GM18511 (cell line): ENCODE measurements at regions not wholly inside any gene's neighbourhood (a gene's known extent, or its start where the extent isn't known, plus 50 kb on each side); places are given as distances from the start of the nearest gene placed in this dataset.

Experiments used
- ATAC-seq: cut with Tn5 transposase; IDR thresholded peaks from one replicate; pipeline ENCODE4 v1.9.1; 2021; ENCODE audit warnings: mild to moderate bottlenecking, moderate library complexity; ENCODE audit not compliant: unreplicated experiment

DNA sequence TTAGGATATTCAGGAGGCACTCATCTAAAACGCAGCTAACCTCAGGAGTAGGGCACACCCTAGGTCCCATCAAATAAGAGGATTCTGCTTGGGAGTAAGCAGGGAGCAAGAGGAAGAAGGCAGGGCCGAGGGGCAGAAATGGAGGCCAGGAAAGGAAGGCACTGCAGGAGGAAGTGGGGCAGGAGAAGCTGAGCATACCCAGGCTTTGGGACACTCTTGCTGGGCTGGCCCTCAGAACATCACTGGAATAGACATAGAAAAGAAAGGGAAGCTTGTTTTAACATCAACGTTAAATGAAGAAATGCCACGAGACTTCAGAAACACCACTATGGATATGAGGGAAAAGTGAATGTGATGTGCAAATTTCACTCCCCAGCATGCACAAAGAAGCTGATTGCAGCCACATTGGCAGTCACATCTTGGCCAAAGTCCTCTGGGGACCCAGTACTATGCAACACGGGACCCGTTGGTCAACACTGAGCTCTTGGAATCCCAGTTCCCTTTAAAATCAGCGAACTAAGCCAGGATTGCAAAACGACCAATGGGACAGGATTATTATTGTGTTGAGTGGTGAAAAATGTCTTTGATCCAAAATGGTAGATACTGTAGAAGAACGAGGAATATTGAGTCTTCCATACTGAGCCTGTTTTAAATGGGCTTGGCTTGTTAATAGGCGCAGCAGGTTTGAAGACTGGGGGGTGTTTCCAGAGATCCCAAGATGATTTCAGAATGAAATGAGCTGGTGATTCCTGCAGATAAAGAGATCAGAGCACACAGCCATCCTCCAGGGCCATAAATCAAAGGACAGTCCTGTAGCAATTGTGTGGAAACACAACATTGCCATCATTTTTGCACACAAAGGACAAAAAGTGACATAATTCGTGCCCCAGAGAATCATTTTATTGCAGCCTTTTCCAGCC lies 152.4 kb downstream of the TOMM20 start:
- no peak for ATAC-seq

DNA sequence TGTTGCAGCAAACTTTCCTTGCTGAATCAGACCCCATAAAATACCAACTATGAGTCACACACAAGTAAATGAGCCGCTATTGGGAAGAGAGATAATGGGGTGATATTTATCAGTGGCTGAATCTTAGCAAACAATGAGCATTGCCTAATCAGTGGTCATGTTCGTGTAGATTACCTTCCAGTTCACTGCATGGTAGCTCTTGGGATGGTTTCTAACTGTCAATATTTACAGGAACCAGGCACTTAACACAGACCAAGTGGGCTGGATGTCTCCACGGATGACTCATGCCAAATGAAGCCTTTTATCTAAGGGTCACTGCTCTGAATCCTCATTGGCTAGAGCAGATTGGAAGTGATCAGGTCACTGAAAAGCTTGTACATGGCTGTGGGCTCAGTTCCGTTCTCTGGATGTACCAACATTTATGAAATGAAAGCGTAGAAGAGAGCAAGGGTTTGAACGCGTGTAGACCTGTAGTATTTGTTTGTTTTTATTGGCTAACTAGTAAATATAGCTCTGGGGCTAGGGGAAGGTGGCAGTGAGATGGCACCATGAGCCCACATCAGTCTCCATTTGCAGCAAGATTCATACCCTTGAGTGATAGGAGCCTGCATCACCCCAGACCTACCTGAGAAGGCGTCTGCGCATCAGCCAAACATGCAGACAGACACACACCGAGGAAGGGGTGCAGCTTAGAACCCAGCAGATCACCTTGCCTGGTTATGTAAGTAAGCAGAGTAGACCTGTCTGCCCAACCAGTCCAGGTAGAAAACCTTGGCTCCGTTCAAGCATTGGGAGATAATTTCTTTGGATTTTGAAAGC lies 153.3 kb downstream of the TOMM20 start:
- ATAC-seq = no peak

DNA sequence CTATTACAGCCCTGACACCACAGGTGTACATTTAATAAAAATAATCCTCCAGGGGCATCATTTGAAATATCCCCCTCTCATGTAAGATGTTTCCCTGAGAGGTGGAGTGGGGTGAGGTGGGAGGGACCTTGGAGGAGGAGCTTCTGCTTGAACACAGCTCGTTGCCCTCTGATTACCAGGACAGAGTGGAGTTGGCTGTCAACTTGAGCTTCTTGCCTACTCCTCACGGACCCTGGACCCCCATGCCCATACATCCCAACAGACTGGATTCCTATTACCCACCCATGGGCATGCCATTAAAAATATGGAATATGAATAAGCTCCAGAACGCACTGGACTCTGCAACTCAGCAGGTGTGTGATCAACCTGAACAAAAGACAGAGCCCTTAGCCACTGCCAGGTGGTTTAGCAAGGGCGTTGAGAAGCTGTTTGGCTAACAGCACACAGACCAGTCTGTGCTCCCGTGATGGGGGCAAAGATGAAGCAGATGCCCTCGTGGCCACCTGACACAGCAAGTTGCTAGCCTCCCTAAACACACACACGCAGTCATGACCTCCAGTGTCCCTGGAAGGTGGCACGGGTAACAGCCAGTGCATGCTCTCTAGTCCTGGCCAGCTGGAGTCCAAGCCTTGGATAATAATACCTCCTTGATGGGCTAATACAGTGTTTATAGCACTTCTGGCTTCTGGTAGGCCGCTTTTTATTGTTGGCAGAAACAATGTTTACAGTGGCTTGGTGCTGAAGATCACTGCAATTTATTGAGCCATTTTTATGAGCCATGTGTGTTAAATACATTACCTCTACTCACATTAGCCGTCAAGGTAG lies 155.0 kb downstream of the TOMM20 start:
- ATAC-seq = no peak

DNA sequence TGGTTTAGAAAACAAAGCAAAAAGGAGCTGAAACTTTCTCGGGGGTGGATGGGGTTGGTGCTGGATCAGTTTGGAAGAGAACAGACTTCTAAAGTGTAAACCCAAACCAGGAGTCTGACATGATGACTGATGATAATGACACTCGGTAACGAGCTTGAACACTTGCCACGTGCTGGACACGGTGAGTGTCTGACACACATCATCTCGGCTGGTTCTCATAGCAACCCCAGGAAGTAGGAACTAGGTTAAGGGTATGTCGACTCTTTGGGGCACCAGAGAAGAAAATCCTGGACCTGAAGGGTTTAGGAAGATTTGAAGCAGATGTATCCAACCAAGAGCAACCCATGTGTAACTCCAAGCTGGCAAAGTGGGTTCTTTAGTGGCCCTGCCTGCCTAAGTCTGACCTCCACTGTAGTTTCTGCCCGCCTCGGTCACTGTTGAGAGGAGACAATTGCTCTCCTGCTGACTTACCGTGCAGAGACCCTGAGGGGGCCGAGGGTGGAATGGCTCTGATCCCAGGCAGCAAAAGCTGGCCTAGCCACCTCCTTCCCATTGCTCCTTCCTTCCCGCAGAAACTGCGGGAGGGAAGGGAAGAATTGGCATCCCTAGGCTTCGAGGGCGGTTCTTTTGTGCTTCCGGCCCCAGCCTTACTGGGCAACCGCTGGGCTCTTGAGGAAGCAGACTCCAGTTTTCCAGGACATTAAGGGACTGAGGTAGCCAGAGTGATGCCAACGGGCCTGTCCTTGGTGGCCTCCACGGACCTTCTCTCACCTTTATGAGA lies 156.0 kb downstream of the TOMM20 start:
- no peak for ATAC-seq

DNA sequence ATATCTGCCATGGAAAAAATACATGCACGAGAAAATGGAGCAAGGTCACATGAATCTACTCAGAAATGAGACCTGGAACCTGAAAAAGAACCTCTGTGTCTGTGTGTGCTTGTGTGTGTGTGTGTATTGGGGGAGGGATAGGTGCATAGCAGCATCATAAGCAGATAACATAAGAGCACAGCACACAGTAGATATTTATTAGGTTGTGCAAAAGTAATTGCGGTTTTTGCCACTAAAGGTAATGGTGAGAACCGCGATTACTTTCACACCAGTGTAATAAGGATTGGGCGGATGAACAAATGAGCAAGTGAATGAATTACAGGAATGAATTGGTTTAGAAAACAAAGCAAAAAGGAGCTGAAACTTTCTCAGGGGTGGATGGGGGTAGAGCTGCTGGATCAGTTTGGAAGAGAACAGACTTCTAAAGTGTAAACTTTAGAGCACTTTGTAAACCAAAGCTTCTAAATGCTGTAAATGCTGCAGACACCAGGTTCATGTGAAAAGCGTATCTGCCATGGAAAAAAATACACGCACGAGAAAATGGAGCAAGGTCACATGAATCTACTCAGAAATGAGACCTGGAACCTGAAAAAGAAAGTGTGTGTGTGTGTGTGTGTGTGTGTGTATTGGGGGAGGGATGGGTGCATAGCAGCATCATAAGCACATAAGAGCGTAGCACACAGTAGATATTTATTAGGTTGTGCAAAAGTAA lies 156.9 kb downstream of the TOMM20 start:
- ATAC-seq = peak; percentile 52

DNA sequence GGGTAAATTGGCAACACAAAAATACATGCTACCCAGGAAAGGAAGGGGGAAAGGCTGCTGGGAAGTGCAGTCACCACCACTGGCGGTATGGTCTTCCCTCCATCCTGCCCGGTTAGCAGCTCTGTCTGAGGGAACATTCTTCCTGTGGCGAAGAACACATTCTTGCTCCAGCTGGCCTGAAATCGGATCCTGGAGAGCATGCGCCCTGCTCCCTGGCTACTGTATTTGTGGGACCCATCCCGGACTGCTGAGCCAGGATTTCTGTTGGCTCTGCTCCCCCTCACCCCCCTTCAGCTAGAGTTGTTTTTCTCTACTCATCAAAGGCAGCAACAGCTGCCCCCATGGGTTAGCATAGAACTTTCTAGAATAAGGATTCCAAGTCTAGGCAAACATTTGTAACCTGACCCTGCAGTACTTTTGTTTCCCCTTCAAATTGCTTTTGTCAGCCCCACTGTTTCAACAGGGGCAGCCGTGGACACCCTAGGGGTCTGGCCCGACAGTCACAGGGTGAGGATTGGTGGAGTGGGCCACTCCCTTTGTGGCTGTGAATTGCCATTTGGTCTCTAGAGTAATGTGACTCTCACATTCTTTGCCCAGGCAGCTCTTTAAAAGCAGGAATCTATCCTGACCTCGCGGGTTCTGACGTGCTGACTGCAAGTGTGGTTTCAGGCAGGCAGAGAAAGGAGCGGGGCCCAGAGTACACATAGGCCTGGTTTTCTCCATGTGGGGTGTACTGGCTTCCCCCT lies 157.7 kb downstream of the TOMM20 start:
- peak; percentile 39 for ATAC-seq

DNA sequence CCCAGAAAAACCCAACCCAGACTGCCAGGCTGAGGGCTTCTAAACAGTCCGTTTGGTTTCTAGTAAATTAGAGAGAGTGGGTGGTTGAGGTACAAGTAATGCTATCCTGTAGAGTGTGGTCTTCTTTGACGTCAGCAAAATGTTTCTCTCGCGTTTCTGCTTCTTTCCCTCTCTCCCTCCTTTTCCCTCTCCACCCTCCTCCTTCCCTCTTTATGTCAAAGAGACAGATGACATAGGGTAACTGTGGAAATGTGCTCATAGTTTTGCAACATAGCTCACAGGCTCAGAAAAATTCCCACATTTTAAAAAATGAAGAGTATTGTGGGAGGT lies 158.3 kb downstream of the TOMM20 start:
- no peak for ATAC-seq

DNA sequence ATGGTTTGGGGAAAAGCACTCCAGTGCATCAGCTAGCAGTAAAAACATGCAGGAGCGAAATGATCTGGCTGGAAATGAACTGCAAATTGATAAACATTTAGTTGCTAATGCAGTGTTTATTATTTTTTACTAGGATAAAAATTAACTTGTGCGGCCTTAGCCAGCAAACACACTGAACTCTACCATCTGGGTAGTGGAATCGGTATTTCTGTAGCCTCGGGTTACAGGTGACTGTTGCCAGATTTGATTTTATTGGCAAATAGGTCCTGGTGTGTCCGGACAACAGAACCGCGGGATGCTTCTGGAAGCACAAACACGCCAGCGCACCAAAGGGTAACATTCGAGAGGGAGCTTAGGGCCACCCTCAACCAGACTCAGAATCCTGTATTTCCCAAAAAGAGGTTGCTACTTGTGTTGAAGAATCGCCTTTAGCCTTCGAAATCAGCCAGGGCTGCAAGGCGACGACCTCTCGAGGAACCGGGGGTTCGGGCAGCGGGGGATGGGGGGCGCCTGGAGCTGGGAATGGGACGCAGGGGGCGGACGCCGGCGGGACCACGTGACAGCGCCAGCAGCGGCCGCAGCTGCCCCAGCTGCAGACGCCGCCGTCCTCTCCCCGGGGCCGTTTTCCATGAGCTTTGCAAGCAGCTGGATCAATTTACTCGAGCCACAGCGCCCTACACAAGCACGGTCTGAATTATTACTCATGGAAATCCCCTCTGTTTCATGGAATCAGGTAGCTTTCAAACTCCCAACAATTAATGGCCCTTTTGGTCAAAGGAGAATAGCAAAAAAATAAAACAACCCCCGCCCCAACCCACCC lies 158.8 kb downstream of the TOMM20 start:
- ATAC-seq = no peak

DNA sequence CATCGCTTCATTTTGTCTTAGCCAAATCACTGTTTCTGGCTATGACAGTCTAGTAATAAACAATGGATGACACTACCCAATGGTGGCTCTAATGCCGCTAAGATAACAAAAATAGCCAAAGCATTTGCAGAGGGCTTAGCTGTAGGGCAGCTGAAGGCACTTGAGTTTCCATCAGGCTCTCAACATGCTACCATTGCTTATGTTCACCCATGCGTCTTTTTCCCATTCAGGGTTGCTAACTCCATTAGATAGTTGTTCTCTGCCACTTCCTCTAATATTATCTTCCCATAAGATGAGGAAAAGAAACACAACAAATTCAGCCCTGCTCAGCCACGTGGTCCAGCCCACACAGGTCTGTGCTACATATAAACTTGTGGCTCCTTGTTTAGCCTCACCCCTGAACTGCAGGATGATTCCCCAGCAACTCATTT lies 159.6 kb downstream of the TOMM20 start:
- ATAC-seq = no peak

DNA sequence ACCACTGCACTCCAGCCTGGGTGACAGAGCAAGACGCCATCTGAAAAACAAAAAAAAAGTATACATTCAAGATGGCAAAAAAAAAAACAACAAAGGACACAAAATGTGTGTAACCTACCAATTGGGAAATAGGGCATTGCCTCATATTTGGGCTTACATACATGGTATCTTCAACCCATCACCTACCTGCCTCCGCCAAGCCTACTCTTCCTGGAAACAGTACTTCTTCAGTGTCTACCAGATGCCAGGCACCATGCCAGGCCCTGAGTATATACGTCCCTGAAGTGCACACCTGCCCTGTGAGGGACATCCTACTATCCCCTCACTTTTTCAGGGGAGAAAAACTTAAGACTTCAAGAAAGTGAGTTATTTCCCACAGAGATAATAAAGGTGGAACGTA lies 160.2 kb downstream of the TOMM20 start:
- ATAC-seq = no peak

DNA sequence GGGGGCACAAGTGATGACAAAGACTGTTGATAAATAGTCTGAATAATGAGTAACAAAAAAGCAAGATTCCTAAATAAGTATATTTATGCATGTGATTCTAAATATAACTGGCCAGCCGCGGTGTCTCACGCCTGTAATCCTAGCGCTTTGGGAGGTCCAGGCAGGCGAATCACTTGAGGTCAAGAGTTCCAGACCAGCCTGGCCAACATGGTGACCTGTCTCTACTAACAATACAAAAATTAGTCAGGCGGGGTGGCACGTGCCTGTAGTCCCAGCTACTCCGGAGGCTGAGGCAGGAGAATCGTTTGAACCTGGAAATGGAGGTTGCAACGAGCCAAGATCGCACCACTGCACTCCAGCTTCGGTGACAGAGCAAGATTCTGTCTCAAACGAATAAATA lies 161.5 kb downstream of the TOMM20 start:
- no peak for ATAC-seq

DNA sequence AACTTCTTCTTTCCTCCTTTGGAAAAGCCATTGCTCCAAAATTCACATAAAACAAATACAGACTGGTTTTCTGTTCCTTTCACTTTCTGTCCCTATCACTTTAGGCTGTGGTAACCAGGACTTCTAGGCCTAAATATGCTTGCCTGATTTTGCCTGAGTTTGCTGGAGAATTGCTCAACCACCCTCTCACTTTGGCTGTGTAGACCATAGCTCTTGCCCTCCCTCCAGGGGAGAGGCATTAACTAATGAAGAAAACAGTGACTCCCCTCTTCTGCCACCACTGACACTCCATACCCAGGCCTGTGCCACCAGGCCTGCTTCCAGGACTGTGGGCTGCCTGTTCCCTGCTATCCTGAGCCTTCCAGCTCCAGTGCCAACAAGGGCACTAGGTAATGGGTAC lies 163.5 kb downstream of the TOMM20 start:
- ATAC-seq = no peak

DNA sequence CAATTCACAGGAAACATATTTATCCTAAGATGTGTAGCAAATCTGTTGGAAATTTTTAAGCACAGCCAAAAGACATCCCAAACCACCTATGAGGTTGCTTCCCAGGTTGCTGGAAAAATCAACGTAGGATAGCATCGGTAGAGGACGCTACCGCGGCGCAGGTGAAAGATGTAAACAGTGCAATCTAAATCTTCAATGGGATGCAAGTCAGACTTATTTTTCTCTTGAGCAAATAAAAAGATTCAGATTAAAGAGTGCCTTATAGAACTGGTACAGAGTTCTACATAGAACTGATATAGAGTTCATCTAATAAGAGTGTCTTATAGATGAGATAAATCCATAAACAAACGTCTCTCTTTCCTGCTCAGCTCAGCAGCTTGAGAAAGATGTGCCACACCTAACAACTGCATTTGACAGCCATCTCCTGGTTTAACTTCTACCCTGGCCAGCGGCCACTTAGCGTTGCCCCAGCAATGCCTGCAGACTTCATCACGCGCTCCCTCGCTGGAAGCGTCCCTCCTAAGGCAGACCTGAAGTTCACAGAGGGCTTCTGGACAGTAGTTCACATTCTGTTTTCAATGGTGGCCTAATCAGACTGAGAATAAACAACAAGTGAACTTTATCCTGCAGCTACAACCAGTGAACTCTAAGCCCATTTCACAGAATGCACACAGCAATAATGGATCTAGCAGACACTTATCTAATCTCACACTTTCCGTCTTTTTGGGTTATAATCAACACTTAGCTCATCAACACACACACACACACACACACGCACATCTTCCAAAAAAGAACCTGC lies 164.5 kb downstream of the TOMM20 start:
- ATAC-seq = no peak

DNA sequence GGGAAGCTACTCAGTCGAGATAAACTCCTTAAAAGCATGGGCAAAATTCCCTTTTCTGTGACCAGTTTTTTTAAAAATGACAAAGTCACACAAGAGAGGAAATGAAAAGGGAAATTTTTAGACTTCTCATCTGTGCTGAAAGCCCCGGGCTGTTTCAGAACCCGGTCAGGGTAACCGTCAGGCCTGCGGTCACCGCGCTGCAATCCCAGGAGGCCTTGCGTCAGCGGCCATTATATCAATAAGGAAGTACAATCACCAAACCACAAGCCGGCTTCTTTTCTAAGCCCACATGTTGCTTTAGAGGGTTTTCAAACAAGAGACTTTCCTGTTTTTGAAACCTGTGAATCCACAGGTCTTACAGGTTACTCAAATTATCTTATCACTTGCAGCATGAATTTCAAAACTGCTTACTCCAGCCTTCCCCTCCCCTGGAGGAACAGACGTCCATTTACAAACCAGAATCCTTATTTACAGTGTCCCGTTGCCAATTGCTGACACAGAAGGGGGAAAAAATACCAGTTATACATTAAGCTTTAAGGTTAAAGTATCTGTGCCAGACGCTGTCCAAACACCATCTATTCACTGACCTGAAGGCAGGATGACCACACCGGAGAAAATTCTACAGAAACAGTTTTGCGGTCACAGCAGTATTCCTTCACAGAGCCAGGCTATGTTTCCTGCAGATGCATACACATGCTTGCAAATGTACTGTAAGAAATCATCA lies 165.3 kb downstream of the TOMM20 start:
- peak; percentile 85 for ATAC-seq

DNA sequence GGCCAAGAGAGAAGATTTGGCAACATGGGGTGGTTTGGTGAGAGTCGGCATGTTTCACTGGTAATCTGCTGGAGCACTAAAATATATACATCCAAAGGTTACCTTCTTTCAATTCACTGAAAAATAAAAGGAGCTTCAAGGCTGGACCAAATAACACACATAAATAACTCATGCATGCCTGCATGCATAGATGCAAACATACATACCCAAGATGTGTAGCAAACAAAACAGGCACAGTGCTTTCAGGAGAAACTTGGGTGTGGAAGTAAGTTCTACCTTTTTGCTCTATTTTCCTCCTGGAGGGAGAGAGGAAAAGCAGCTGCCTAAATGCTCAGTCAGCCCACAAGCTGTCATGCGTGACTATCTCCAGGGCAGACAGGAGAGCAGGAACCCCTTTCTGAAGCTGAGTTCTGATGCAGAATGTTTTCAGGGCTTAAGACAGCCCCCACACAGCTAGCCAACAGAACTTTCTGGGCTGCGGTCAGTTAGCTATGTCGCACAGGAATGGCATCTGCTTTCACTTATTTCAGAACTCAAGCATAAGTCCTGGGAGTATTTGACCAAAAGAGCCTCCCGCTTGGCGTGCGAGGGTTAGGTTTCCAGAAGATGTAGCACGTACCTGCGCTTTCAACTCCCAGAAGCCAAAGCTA lies 166.2 kb downstream of the TOMM20 start:
- peak; percentile 65 for ATAC-seq
